ENCODE measurements at regions not wholly inside any gene's neighbourhood (a gene's known extent, or its start where the extent isn't known, plus 50 kb on each side); places are given as distances from the start of the nearest gene placed in this dataset.

DNA sequence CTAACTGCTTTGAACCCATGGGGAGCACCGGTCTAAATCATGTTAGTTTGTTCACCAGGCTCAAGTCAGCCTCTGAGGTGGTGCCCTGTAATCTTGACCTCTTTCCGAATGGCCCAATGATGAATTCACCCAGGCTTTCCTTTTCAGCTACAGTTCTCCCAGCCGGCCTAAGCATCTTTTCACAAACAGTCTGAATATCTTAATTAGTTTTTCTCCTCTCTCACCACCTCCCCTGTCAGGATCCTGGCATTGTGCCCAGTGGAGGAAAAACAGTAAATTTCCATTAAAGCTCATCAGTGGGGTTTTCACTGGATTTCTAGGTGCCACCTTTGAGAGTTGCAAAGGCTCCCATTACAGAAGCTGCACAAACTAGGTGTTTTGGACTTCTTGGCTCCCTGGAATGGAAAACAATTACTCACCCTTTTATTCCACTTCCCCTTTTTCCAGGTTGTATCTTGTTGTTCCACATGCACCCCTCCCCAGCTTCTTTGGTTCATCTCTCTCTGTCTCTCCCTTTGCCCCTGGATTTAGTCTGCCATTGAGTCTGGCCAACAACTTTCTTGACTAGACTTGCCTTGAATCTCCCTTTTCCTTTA is 69.4 kb upstream of the ADAMTSL1 start:
- CTCF ChIA-PET = no interaction called here
- intact Hi-C loops (cut with micrococcal nuclease) = no loop called here
- Histone ChIP-seq H3K27ac (ENCODE audit: insufficient read depth, low read length) (no peak overlapping the region), H2BK120ac (ENCODE audit: low read depth, low read length) (no peak overlapping the region), H4K20me1 (ENCODE audit: insufficient read depth, low read length) (no peaks in the 10 kb centered on the region), H4K91ac (ENCODE audit: insufficient read depth, low read depth, low read length) (no peak overlapping the region), H3K4ac (ENCODE audit: low read depth, low read length) (no peak overlapping the region), H2BK20ac (ENCODE audit: low read depth, low read length) (no peak overlapping the region), H3K18ac (ENCODE audit: low read depth, low read length) (no peak overlapping the region), H3K36me3 (ENCODE audit: control insufficient read depth, insufficient read depth, low read length) (no peaks in the 10 kb centered on the region), H2BK15ac (ENCODE audit: low read depth, low read length) (no peak overlapping the region), H2BK5ac (ENCODE audit: low read depth, low read length, poor library complexity, severe bottlenecking) (no peak overlapping the region), H3K79me1 (ENCODE audit: low read depth in 1 of 2, low read length in 2 of 2) (no peaks in the 10 kb centered on the region), H2AK5ac (ENCODE audit: low read depth, low read length) (no peak overlapping the region), H3K4me3 (ENCODE audit: insufficient read depth, low read depth, low read length) (no peak overlapping the region), H4K5ac (ENCODE audit: low read depth, low read length) (no peak overlapping the region), H3K9me1 (ENCODE audit: insufficient read depth, low read length) (no peaks in the 10 kb centered on the region), H3K27me3 (ENCODE audit: control insufficient read depth, insufficient read depth, low read length) (no peaks in the 10 kb centered on the region), H3K23ac (ENCODE audit: low read depth, low read length) (no peak overlapping the region), H2AK9ac (replicated peaks; ENCODE audit: low read depth, low read length, poor library complexity) (no peak overlapping the region), H3K9ac (ENCODE audit: low read depth, low read length) (no peak overlapping the region), H3K14ac (replicated peaks; ENCODE audit: low read depth, low read length) (no peak overlapping the region), H3K4me1 (ENCODE audit: control insufficient read depth, insufficient read depth, low read length) (no peaks in the 10 kb centered on the region), H2AFZ (replicated peaks; ENCODE audit: low read length, poor library complexity) (no peak overlapping the region), H3K4me2 (ENCODE audit: low read depth, low read length) (no peak overlapping the region), H3K9me3 (ENCODE audit: control insufficient read depth, insufficient read depth, low read length) (no peaks in the 10 kb centered on the region), H4K8ac (ENCODE audit: low read depth in 2 of 2, low read length in 2 of 2) (no peak overlapping the region), H3K56ac (ENCODE audit: extremely low read depth, insufficient read depth, low read length) (no peak overlapping the region)
- ATAC-seq (ENCODE audit: low read depth) (no peak), DNase-seq (no peak)
- POLR2A ChIA-PET (ENCODE audit: unreplicated experiment) = no interaction called here
- no peak for TF ChIP-seq POLR2A (IDR thresholded peaks at IDR 0.05; ENCODE audit: low read depth, low read length)
- no peak for TF ChIP-seq FOS (IDR thresholded peaks at IDR 0.05; ENCODE audit: low read depth, low read length)
- dilution Hi-C loops (cut with HindIII; ENCODE audit: low sequenced_read_pairs, unreplicated experiment) = no loop called here
- no CpG with 5 or more reads among the region's 3 CpGs for WGBS, 2 experiments (ENCODE audit: extremely low coverage in 2 of 2, insufficient read length in 1 of 2)
- in situ Hi-C loops (cut with MboI; ENCODE audit: low sequenced_read_pairs) = no loop called here
- BruUV-seq (replicated peaks) = no TSS peak
